Heart left ventricle (tissue), 13 donors: ENCODE measurements at regions not wholly inside any gene's neighbourhood (a gene's known extent, or its start where the extent isn't known, plus 50 kb on each side); places are given as distances from the start of the nearest gene placed in this dataset.

ENCODE experiments used
- CTCF ChIP-seq, 12 donors: fragments of 200-600 bp; sonication (generic) in 4 of 12; IDR thresholded peaks; one replicate each; pipeline versions ENCODE4 v1.5.0 to v1.8.0; 2018 to 2022; ENCODE audit warnings: antibody characterized with exemption in 12 of 12, mild to moderate bottlenecking in 5 of 12
- POLR2A ChIP-seq, 2 donors: fragments of 450-650 bp; IDR thresholded peaks; one replicate each; pipeline ENCODE4 v1.6.1; 2017; ENCODE audit warnings: antibody characterized with exemption in 2 of 2, mild to moderate bottlenecking in 2 of 2, moderate library complexity in 2 of 2
- donor health status: ischemic (EF 13 %, LVEDD 7.1; RV severe dilation, severe dysfunction).
- donor health status: DM: no; HTN: yes; CAD: no.
- donor health status: DM: no; HTN: no; CAD: no.
- donor health status: ischemic (EF 25% LVEDD 6.9; RV normal size, moderate dysfunction).
- donor health status: ischemic (EF 25% LVEDD 5.7; RV mildly dilated, moderate dysfunction).
- donor health status: ischemic (EF 35%, LVEDD 5.7; RV mildly dilated, moderate dysfunction).
- donor health status: nonischemic (EF 11% LVEDD 7.7; RV severe dilation, severe dysfunction).
- donor health status: DM: yes; HTN: yes; CAD: no.
- donor health status: PGD.
- donor health status: ischemic (EF 29% LVEDD 5.4; RV normal size, mild dysfunction).
- donor health status: nonischemic (EF 23%, LVEDD 6.1; RV moderate dilation, normal function).

- no peak for TF ChIP-seq CTCF (IDR thresholded peaks at IDR 0.05)
- no peak for TF ChIP-seq POLR2A (IDR thresholded peaks at IDR 0.05)
These were observed 442.1 kb upstream of the NRP1 start for GRCh38 chr10:33776419-33777070.
